ENCODE measurements at regions not wholly inside any gene's neighbourhood (a gene's known extent, or its start where the extent isn't known, plus 50 kb on each side); places are given as distances from the start of the nearest gene placed in this dataset.

- H3K9me3 ChIP-seq (ENCODE audit: low read depth), result no peaks in the 10 kb centered on the region
- no peak for TF ChIP-seq CTCF (IDR thresholded peaks at IDR 0.05; ENCODE audit: low read depth, low read length)
- H3K27me3 ChIP-seq, result no peaks in the 10 kb centered on the region
Observed at GRCh38 chr12:14261096-14261495, 104.4 kb upstream of the ATF7IP start.

DNA sequence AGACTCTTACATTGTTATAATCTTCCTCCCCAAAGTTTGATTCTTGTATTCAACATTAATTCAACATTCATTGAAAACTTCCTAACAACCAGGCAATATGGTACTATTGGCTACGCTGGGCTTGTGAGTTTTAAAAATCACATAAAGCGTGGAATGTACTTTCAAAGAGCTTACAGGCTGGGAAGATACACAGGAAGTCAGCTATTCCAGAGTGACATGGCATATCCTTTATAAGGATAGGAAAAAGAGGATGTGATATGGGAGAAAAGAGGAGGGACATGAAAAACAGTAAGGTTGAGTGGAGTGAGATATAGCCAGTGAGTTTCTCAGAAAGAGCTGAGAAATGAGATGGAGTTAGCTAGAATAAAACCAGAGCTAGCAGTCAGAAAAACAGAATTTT, 103.6 kb upstream of the ATF7IP start:
- Histone ChIP-seq H3K9me3 (ENCODE audit: low read depth) (no peaks in the 10 kb centered on the region), H3K27ac (peak overlapping the region; percentile 36), H3K36me3 (no peaks in the 10 kb centered on the region), H3K4me1 (ENCODE audit: low read depth) (peaks cover 27% of the 10 kb centered on the region), H3K27me3 (no peaks in the 10 kb centered on the region), H3K4me3 (no peak overlapping the region)
- no peak for TF ChIP-seq CTCF (IDR thresholded peaks at IDR 0.05; ENCODE audit: low read depth, low read length)
- DNase-seq (ENCODE audit: low read depth in 1 of 2, low spot score in 1 of 2), result no peak

More at GRCh38 chr12:14261096-14261495, 104.4 kb upstream of the ATF7IP start:
- Histone ChIP-seq H3K36me3 (no peaks in the 10 kb centered on the region), H3K27ac (peak overlapping the region; percentile 31), H3K4me3 (no peak overlapping the region), H3K4me1 (ENCODE audit: low read depth) (peaks cover 33% of the 10 kb centered on the region)
- DNase-seq (ENCODE audit: low read depth in 1 of 2, low spot score in 1 of 2), result no peak

- Histone ChIP-seq H3K4me3 (no peak overlapping the region), H3K36me3 (no peaks in the 10 kb centered on the region), H3K9me3 (ENCODE audit: low read depth) (no peaks in the 10 kb centered on the region), H3K27me3 (no peaks in the 10 kb centered on the region), H3K4me1 (ENCODE audit: low read depth) (peaks cover 22% of the 10 kb centered on the region), H3K27ac (no peak overlapping the region)
- DNase-seq (ENCODE audit: low read depth in 1 of 2, low spot score in 1 of 2), result no peak
- no peak for TF ChIP-seq CTCF (IDR thresholded peaks at IDR 0.05; ENCODE audit: low read depth, low read length)
Observed at GRCh38 chr12:14262771-14263511, 102.5 kb upstream of the ATF7IP start.

- TF ChIP-seq CTCF (IDR thresholded peaks at IDR 0.05; ENCODE audit: low read depth, low read length), result no peak
- Histone ChIP-seq H3K4me1 (ENCODE audit: low read depth) (peaks cover 15% of the 10 kb centered on the region), H3K27ac (no peak overlapping the region), H3K4me3 (no peak overlapping the region), H3K36me3 (no peaks in the 10 kb centered on the region), H3K27me3 (no peaks in the 10 kb centered on the region), H3K9me3 (ENCODE audit: low read depth) (no peaks in the 10 kb centered on the region)
- no peak for DNase-seq (ENCODE audit: low read depth in 1 of 2, low spot score in 1 of 2)
Observed at GRCh38 chr12:14263742-14264141, 101.7 kb upstream of the ATF7IP start.

DNA sequence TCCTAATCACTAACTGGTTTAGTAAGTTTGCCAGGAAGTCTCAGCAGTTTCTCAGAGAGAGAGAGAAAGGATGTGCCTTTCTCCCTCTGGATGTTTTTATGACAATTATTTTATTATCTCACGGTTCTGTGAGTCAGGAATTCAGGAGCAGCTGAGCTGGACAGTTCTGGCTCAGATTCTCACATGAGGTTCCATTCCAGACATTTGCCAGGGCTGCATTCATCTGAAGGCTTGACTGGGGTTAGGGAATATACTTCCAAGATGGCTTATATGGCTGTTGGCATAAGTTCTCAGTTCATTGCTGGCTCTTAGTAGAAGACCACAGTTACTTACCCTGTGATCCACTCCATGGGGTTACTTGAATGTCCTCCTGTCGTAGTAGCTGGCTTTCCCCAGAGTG, 101.2 kb upstream of the ATF7IP start:
- no peaks in the 10 kb centered on the region for H3K9me3 ChIP-seq (ENCODE audit: low read depth)
- TF ChIP-seq CTCF (IDR thresholded peaks at IDR 0.05; ENCODE audit: low read depth, low read length), result no peak
- H3K4me3 ChIP-seq, result no peak overlapping the region
- H3K36me3 ChIP-seq, result no peaks in the 10 kb centered on the region
- no peak for DNase-seq (ENCODE audit: low read depth in 1 of 2, low spot score in 1 of 2)
- peaks cover 12% of the 10 kb centered on the region for H3K4me1 ChIP-seq (ENCODE audit: low read depth)
- no peak overlapping the region for H3K27ac ChIP-seq
- H3K27me3 ChIP-seq, result no peaks in the 10 kb centered on the region
